Ascending aorta (tissue), 2 donors: ENCODE measurements at regions not wholly inside any gene's neighbourhood (a gene's known extent, or its start where the extent isn't known, plus 50 kb on each side); places are given as distances from the start of the nearest gene placed in this dataset.

ENCODE experiments used
- DNase-seq, 2 donors: peaks; one replicate each; pipeline ENCODE4 v3.0.0-alpha.2; 2019; ENCODE audit warnings: low spot score in 2 of 2
- H3K27ac ChIP-seq, 2 donors: fragments of 200-600 bp; sonication (generic); one replicate each; pipeline ENCODE4 v1.5.1; 2016 to 2017; ENCODE audit warnings: mild to moderate bottlenecking in 1 of 2
- H3K27me3 ChIP-seq: fragments of 200-600 bp; sonication (generic); one replicate; pipeline ENCODE4 v1.5.1; 2017
- H3K36me3 ChIP-seq, 2 donors: fragments of 200-600 bp; sonication (generic); one replicate each; pipeline ENCODE4 v1.5.1; 2016
- H3K4me1 ChIP-seq, 2 donors: fragments of 200-600 bp; sonication (generic); one replicate each; pipeline ENCODE4 v1.5.1; 2016 to 2017; ENCODE audit warnings: mild to moderate bottlenecking in 1 of 2
- H3K4me3 ChIP-seq, 2 donors: fragments of 200-600 bp; sonication (generic); one replicate each; pipeline ENCODE4 v1.5.1; 2016 to 2017; ENCODE audit warnings: mild to moderate bottlenecking in 1 of 2
- H3K9me3 ChIP-seq, 2 donors: fragments of 200-600 bp; sonication (generic); one replicate each; pipeline ENCODE4 v1.5.1; 2016
- intact Hi-C: fragments of 100-400 bp; cut with DNase I; formaldehyde crosslinking; loops from one replicate; pipeline ENCODE4 v1.15.1; 2023
- TF ChIP-seq, protein P1 (sequence below), 3 experiments: fragments of 200-600 bp in 2 of 3; fragments of 450-650 bp in 1 of 3; sonication (generic) in 2 of 3; IDR thresholded peaks; one replicate each; pipeline ENCODE4 v1.5.1; 2016 to 2019; ENCODE audit warnings: antibody characterized with exemption in 3 of 3, mild to moderate bottlenecking in 1 of 3, moderate library complexity in 1 of 3

GRCh38 chr17:13128676-13129075 is 110.8 kb upstream of the ELAC2 start:
- H3K36me3 ChIP-seq: no peaks in the 10 kb centered on the region

GRCh38 chr17:13127921-13128602 is 110.2 kb upstream of the ELAC2 start:
- no peaks in the 10 kb centered on the region for H3K36me3 ChIP-seq
- no peaks in the 10 kb centered on the region for H3K27me3 ChIP-seq
- TF ChIP-seq, protein P1, sequence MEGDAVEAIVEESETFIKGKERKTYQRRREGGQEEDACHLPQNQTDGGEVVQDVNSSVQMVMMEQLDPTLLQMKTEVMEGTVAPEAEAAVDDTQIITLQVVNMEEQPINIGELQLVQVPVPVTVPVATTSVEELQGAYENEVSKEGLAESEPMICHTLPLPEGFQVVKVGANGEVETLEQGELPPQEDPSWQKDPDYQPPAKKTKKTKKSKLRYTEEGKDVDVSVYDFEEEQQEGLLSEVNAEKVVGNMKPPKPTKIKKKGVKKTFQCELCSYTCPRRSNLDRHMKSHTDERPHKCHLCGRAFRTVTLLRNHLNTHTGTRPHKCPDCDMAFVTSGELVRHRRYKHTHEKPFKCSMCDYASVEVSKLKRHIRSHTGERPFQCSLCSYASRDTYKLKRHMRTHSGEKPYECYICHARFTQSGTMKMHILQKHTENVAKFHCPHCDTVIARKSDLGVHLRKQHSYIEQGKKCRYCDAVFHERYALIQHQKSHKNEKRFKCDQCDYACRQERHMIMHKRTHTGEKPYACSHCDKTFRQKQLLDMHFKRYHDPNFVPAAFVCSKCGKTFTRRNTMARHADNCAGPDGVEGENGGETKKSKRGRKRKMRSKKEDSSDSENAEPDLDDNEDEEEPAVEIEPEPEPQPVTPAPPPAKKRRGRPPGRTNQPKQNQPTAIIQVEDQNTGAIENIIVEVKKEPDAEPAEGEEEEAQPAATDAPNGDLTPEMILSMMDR (IDR thresholded peaks at IDR 0.05): no peak
- no peaks in the 10 kb centered on the region for H3K4me1 ChIP-seq
- no peak for DNase-seq
- H3K9me3 ChIP-seq: no peaks in the 10 kb centered on the region
- intact Hi-C loops: no loop called here
- H3K4me3 ChIP-seq: no peak overlapping the region
- no peak overlapping the region for H3K27ac ChIP-seq

More at GRCh38 chr17:13128676-13129075, 110.8 kb upstream of the ELAC2 start:
- Histone ChIP-seq H3K4me1 (no peaks in the 10 kb centered on the region), H3K9me3 (no peaks in the 10 kb centered on the region), H3K27me3 (no peaks in the 10 kb centered on the region), H3K4me3 (no peak overlapping the region), H3K27ac (no peak overlapping the region)
- DNase-seq: no peak
- TF ChIP-seq, protein P1 (IDR thresholded peaks at IDR 0.05): no peak
- intact Hi-C loops: no loop called here

DNA sequence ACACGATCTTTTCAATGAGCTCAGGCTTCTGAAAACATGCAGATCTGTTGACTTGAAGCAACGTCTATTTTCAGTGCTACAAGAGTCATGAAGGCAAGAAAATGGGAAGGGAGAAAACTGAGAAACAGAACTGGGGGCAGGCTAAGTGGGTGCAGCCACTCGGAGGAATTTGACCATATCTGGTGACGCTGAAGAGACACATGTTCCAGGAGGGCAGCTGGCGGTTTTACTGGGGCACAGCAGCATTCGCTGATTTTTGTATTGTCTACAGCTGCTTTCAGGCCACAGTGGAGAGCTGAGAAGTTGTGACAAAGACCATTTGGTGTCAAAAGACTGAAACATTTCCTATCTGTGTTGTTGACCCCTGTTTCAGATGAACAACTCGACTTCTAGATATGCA is 103.0 kb upstream of the ELAC2 start:
- Histone ChIP-seq H3K4me1 (no peaks in the 10 kb centered on the region), H3K27me3 (no peaks in the 10 kb centered on the region), H3K27ac (no peak overlapping the region), H3K9me3 (no peaks in the 10 kb centered on the region), H3K36me3 (no peaks in the 10 kb centered on the region), H3K4me3 (no peak overlapping the region)
- intact Hi-C loops: no loop called here
- no peak for DNase-seq
- TF ChIP-seq, protein P1 (IDR thresholded peaks at IDR 0.05): no peak

DNA sequence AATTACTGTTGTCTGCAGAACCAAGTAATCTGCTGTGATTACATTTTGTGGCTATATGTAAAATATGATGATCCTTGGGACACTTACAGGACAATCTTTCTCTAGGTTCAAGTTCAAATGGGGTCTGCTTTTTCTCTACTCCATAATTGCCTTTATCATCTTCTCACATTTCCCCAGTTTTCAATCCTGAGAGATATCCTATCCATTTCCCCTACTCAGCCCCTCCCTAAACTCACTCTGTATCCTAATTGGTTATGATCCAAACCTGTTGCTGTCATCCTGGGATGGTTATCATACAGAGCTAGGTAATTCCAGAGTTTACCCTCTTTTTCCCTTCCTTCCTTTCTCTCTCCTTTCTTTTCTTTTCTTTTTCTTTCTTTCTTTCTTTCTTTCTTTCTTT is 100.5 kb upstream of the ELAC2 start:
- DNase-seq: no peak
- H3K4me3 ChIP-seq: no peak overlapping the region
- no peak overlapping the region for H3K27ac ChIP-seq
- TF ChIP-seq, protein P1 (IDR thresholded peaks at IDR 0.05): no peak
- no peaks in the 10 kb centered on the region for H3K27me3 ChIP-seq
- H3K36me3 ChIP-seq: no peaks in the 10 kb centered on the region
- no peaks in the 10 kb centered on the region for H3K9me3 ChIP-seq
- intact Hi-C loops: no loop called here
- no peaks in the 10 kb centered on the region for H3K4me1 ChIP-seq

DNA sequence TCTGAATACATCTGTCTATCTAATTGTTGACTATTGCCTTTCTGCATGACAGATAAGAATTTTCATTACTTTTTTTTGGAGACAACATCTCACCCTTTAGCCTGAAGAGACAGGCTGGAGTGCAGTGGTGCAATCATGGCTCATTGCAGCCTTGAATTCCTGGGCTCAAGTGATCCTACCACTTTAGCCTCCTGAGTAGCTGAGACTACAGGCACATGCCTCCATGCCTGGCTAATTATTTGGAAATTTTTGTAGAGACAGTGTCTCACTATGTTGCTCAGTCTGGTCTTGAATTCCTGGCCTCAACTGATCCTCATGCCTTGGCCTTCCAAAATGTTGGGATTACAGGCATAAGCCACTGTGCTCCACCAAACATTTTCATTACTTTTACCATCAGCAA is 99.8 kb upstream of the ELAC2 start:
- H3K27me3 ChIP-seq: no peaks in the 10 kb centered on the region
- no peak overlapping the region for H3K27ac ChIP-seq
- intact Hi-C loops: no loop called here
- TF ChIP-seq, protein P1 (IDR thresholded peaks at IDR 0.05): no peak
- no peaks in the 10 kb centered on the region for H3K9me3 ChIP-seq
- no peak for DNase-seq
- no peaks in the 10 kb centered on the region for H3K4me1 ChIP-seq
- H3K4me3 ChIP-seq: no peak overlapping the region
- H3K36me3 ChIP-seq: no peaks in the 10 kb centered on the region

DNA sequence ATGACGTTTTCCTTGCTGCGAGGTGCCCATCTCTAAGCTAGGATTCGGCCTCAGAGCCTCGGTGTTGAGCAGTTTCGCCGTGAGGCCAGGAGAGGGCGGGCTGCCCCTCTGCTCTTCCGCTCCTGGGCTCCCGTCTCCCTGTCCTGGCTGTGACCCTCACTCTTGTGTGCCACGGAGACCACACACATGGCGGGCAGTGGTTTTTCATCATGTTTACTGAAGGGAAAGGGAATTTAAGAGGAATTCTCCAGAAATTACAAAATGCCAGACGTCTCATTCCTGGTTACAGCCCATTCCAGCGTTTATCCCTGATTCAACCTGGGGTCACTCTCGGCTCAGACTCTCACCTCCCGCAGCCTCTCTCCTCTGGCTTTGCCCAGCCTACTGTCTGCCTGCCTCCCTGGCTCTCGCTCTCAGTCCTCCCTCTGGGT is 96.8 kb upstream of the ELAC2 start:
- no peak for DNase-seq
- TF ChIP-seq, protein P1 (IDR thresholded peaks at IDR 0.05): peak in 1 of 3 experiments; percentile 54
- Histone ChIP-seq H3K4me3 (peak overlapping the region in 1 of 2 donors; percentile 35), H3K36me3 (no peaks in the 10 kb centered on the region), H3K27ac (no peak overlapping the region), H3K4me1 (no peaks in the 10 kb centered on the region), H3K27me3 (no peaks in the 10 kb centered on the region), H3K9me3 (no peaks in the 10 kb centered on the region)
- intact Hi-C loops: no loop called here
